ENCODE measurements at regions not wholly inside any gene's neighbourhood (a gene's known extent, or its start where the extent isn't known, plus 50 kb on each side); places are given as distances from the start of the nearest gene placed in this dataset.
"Not testable (repeated sequence)": the region's sequence is repeated elsewhere in the genome, so short reads cannot be mapped to it uniquely, and the experiment has no call there.

GRCh38 chr3:11712646-11713045 lies 68.9 kb upstream of the VGLL4 start:
- no peak for DNase-seq (ENCODE audit: low read depth)

GRCh38 chr3:11711876-11712275 lies 68.2 kb upstream of the VGLL4 start:
- no peak for DNase-seq (ENCODE audit: low read depth)

- DNase-seq (ENCODE audit: low read depth) = no peak
Measured at GRCh38 chr3:11709782-11710181, 66.1 kb upstream of the VGLL4 start.

- DNase-seq (ENCODE audit: low read depth) = not testable (repeated sequence)
Measured at GRCh38 chr3:11707084-11707483, 63.4 kb upstream of the VGLL4 start.

GRCh38 chr3:11706604-11707003 lies 62.9 kb upstream of the VGLL4 start:
- DNase-seq (ENCODE audit: low read depth) = no peak

- no peak for DNase-seq (ENCODE audit: low read depth)
Measured at GRCh38 chr3:11705049-11705448, 61.3 kb upstream of the VGLL4 start.

GRCh38 chr3:11703146-11703545 lies 59.4 kb upstream of the VGLL4 start:
- DNase-seq (ENCODE audit: low read depth) = no peak

GRCh38 chr3:11699083-11699427 lies 55.3 kb upstream of the VGLL4 start:
- DNase-seq (ENCODE audit: low read depth) = peak; percentile 27

- DNase-seq (ENCODE audit: low read depth) = no peak
Measured at GRCh38 chr3:11698326-11699082, 54.8 kb upstream of the VGLL4 start.

GRCh38 chr3:11697701-11698100 lies 54.0 kb upstream of the VGLL4 start:
- no peak for DNase-seq (ENCODE audit: low read depth)

- DNase-seq (ENCODE audit: low read depth) = no peak
Measured at GRCh38 chr3:11696054-11696453, 52.3 kb upstream of the VGLL4 start.
